ENCODE measurements at regions not wholly inside any gene's neighbourhood (a gene's known extent, or its start where the extent isn't known, plus 50 kb on each side); places are given as distances from the start of the nearest gene placed in this dataset.

DNA sequence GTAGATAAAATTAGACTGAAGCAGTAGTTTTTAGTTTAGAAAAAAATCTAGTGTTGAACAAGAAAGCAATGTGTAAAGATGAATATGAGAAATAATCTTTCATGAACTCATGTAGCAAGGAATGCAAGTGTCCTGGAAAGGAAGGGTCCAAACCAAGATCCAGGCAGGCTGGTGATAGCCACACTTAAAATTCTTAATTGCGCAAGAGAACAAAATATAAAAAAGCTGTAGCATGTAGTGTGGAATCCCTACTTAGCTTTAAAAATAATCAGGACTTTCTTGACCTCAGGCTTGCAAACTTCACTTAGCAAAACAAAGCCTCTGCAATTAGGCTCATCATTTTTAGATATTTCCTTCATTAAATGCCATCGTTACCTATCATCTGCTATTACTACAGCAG lies 2186.1 kb upstream of the RAG2 start:
- no peak for DNase-seq (ENCODE audit: low read depth in 1 of 2, low spot score in 1 of 2)
- no peak overlapping the region for H3K4me3 ChIP-seq (replicated peaks; ENCODE audit: insufficient read depth, low read length)
- no peaks in the 10 kb centered on the region for H3K27me3 ChIP-seq (ENCODE audit: insufficient read depth, poor library complexity, severe bottlenecking)
- TF ChIP-seq GABPA (IDR thresholded peaks at IDR 0.05; ENCODE audit: low read depth) (no peak), POLR2AphosphoS5 (IDR thresholded peaks at IDR 0.05; ENCODE audit: low read depth) (no peak), CTCF (IDR thresholded peaks at IDR 0.05; ENCODE audit: insufficient read depth, low read length) (no peak), SPI1 (IDR thresholded peaks at IDR 0.05; ENCODE audit: borderline replicate concordance, low read depth) (no peak)
- TF ChIP-seq, protein P1, sequence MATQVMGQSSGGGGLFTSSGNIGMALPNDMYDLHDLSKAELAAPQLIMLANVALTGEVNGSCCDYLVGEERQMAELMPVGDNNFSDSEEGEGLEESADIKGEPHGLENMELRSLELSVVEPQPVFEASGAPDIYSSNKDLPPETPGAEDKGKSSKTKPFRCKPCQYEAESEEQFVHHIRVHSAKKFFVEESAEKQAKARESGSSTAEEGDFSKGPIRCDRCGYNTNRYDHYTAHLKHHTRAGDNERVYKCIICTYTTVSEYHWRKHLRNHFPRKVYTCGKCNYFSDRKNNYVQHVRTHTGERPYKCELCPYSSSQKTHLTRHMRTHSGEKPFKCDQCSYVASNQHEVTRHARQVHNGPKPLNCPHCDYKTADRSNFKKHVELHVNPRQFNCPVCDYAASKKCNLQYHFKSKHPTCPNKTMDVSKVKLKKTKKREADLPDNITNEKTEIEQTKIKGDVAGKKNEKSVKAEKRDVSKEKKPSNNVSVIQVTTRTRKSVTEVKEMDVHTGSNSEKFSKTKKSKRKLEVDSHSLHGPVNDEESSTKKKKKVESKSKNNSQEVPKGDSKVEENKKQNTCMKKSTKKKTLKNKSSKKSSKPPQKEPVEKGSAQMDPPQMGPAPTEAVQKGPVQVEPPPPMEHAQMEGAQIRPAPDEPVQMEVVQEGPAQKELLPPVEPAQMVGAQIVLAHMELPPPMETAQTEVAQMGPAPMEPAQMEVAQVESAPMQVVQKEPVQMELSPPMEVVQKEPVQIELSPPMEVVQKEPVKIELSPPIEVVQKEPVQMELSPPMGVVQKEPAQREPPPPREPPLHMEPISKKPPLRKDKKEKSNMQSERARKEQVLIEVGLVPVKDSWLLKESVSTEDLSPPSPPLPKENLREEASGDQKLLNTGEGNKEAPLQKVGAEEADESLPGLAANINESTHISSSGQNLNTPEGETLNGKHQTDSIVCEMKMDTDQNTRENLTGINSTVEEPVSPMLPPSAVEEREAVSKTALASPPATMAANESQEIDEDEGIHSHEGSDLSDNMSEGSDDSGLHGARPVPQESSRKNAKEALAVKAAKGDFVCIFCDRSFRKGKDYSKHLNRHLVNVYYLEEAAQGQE (IDR thresholded peaks at IDR 0.05; ENCODE audit: insufficient replicate concordance, low read depth), result no peak
- no peak overlapping the region for H3K27ac ChIP-seq (replicated peaks)

- Histone ChIP-seq H3K4me3 (replicated peaks; ENCODE audit: insufficient read depth, low read length) (no peak overlapping the region), H3K27ac (replicated peaks) (no peak overlapping the region), H3K27me3 (ENCODE audit: insufficient read depth, poor library complexity, severe bottlenecking) (no peaks in the 10 kb centered on the region)
- no peak for DNase-seq (ENCODE audit: low read depth in 1 of 2, low spot score in 1 of 2)
- TF ChIP-seq SPI1 (IDR thresholded peaks at IDR 0.05; ENCODE audit: borderline replicate concordance, low read depth) (no peak), POLR2AphosphoS5 (IDR thresholded peaks at IDR 0.05; ENCODE audit: low read depth) (no peak), CTCF (IDR thresholded peaks at IDR 0.05; ENCODE audit: insufficient read depth, low read length) (no peak), GABPA (IDR thresholded peaks at IDR 0.05; ENCODE audit: low read depth) (no peak)
- TF ChIP-seq, protein P1 (IDR thresholded peaks at IDR 0.05; ENCODE audit: insufficient replicate concordance, low read depth), result no peak
Measured at GRCh38 chr11:38766796-38767195, 2168.8 kb upstream of the RAG2 start.

DNA sequence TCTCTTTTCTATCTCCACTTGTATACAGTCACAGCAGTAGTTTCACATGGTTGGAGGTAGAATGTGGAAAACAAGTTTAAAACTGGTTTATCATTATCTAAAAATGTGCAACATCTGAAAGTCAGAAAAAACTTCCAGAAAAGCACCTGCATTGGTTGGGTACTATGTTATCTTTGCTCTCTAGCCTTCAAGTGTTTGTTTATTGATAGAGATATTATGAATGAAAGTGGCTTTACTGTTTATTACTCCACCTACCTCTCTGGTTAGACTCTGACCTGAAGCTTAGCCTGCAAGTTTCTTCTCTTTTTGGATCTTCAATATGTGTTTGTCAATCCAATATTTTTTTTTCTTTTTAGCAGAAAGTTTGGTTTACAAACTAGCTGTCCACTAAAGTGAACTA lies 2161.4 kb upstream of the RAG2 start:
- no peak overlapping the region for H3K4me3 ChIP-seq (replicated peaks; ENCODE audit: insufficient read depth, low read length)
- no peak for DNase-seq (ENCODE audit: low read depth in 1 of 2, low spot score in 1 of 2)
- TF ChIP-seq GABPA (IDR thresholded peaks at IDR 0.05; ENCODE audit: low read depth) (no peak), CTCF (IDR thresholded peaks at IDR 0.05; ENCODE audit: insufficient read depth, low read length) (no peak), SPI1 (IDR thresholded peaks at IDR 0.05; ENCODE audit: borderline replicate concordance, low read depth) (no peak), POLR2AphosphoS5 (IDR thresholded peaks at IDR 0.05; ENCODE audit: low read depth) (no peak)
- TF ChIP-seq, protein P1 (IDR thresholded peaks at IDR 0.05; ENCODE audit: insufficient replicate concordance, low read depth), result no peak
- no peaks in the 10 kb centered on the region for H3K27me3 ChIP-seq (ENCODE audit: insufficient read depth, poor library complexity, severe bottlenecking)
- H3K27ac ChIP-seq (replicated peaks), result no peak overlapping the region

All from HL-60 (cell line).